UCSD-AML1 (cell line): ENCODE measurements at regions not wholly inside any gene's neighbourhood (a gene's known extent, or its start where the extent isn't known, plus 50 kb on each side); places are given as distances from the start of the nearest gene placed in this dataset.

Source experiments
- DNase-seq: peaks from one replicate; lab custom pipeline; 2025; ENCODE audit not compliant: unreplicated experiment; lab: John Stamatoyannopoulos, UW

- no peak for DNase-seq
Measured at GRCh38 chr12:89976866-89977265, 268.2 kb upstream of the ATP2B1 start.

GRCh38 chr12:89975574-89975973, 266.9 kb upstream of the ATP2B1 start:
- DNase-seq: no peak

GRCh38 chr12:89971880-89972279, 263.2 kb upstream of the ATP2B1 start:
- DNase-seq: no peak

- DNase-seq: no peak
Measured at GRCh38 chr12:89970722-89971121, 262.1 kb upstream of the ATP2B1 start.

GRCh38 chr12:89969093-89969492, 260.5 kb upstream of the ATP2B1 start:
- DNase-seq: no peak

- DNase-seq: no peak
Measured at GRCh38 chr12:89968151-89968700, 259.6 kb upstream of the ATP2B1 start.

GRCh38 chr12:89966495-89967240, 258.0 kb upstream of the ATP2B1 start:
- DNase-seq: no peak

GRCh38 chr12:89965993-89966392, 257.4 kb upstream of the ATP2B1 start:
- no peak for DNase-seq

GRCh38 chr12:89962648-89963047, 254.0 kb upstream of the ATP2B1 start:
- DNase-seq: no peak

- no peak for DNase-seq
Measured at GRCh38 chr12:89960607-89961394, 252.2 kb upstream of the ATP2B1 start.

- no peak for DNase-seq
Measured at GRCh38 chr12:89960011-89960507, 251.4 kb upstream of the ATP2B1 start.

GRCh38 chr12:89959179-89959578, 250.5 kb upstream of the ATP2B1 start:
- no peak for DNase-seq

- no peak for DNase-seq
Measured at GRCh38 chr12:89954259-89954658, 245.6 kb upstream of the ATP2B1 start.

- DNase-seq: no peak
Measured at GRCh38 chr12:89951694-89952060, 243.0 kb upstream of the ATP2B1 start.

GRCh38 chr12:89951050-89951693, 242.5 kb upstream of the ATP2B1 start:
- no peak for DNase-seq

GRCh38 chr12:89950421-89950820, 241.8 kb upstream of the ATP2B1 start:
- no peak for DNase-seq

- no peak for DNase-seq
Measured at GRCh38 chr12:89949457-89950195, 241.0 kb upstream of the ATP2B1 start.

- no peak for DNase-seq
Measured at GRCh38 chr12:89948271-89949175, 239.9 kb upstream of the ATP2B1 start.

GRCh38 chr12:89947437-89948270, 239.0 kb upstream of the ATP2B1 start:
- DNase-seq: no peak
